IMR-90 (cell line): ENCODE measurements at regions not wholly inside any gene's neighbourhood (a gene's known extent, or its start where the extent isn't known, plus 50 kb on each side); places are given as distances from the start of the nearest gene placed in this dataset.

Experiments
- ATAC-seq: fragments of 200-7000 bp; cut with Tn5 transposase; 2 replicates; pipeline ENCODE4 v1.9.1; 2020; ENCODE audit warnings: low read depth, mild to moderate bottlenecking, moderate library complexity
- BruUV-seq: library from RNA; stranded (reverse); fragments of 400-500 nt; replicated peaks from 2 replicates; lab custom pipeline; 2021; lab: Mats Ljungman, UMichigan
- CTCF ChIA-PET: fragments of 300-600 bp; formaldehyde crosslinking; extraction: SDS; loops from one replicate; lab custom pipeline; 2021; ENCODE audit warnings: antibody characterized with exemption; lab: Yijun Ruan, JAX
- POLR2A ChIA-PET: fragments of 300-600 bp; sonication (Branson Sonifier 250); formaldehyde crosslinking; loops from one replicate; lab custom pipeline; 2022; ENCODE audit warnings: antibody characterized with exemption; ENCODE audit not compliant: unreplicated experiment; lab: Charles Lee
- DNase-seq: peaks from one replicate; pipeline ENCODE4 v3.0.0; 2013
- H2AFZ ChIP-seq: replicated peaks from 2 replicates; pipeline ENCODE3; 2013; ENCODE audit warnings: low read length, mild to moderate bottlenecking; ENCODE audit not compliant: poor library complexity
- H2AK5ac ChIP-seq: 2 replicates; pipeline ENCODE4 v1.6.1; 2013; ENCODE audit warnings: low read depth, low read length, inconsistent platforms
- H2AK9ac ChIP-seq: replicated peaks from 2 replicates; pipeline ENCODE3; 2013; ENCODE audit warnings: mild to moderate bottlenecking, low read depth, low read length, moderate library complexity; ENCODE audit not compliant: poor library complexity
- H2BK120ac ChIP-seq: 2 replicates; pipeline ENCODE4 v1.6.1; 2013; ENCODE audit warnings: low read depth, low read length, inconsistent platforms
- H2BK15ac ChIP-seq: 3 replicates; pipeline ENCODE4 v1.6.1; 2013; ENCODE audit warnings: low read depth, low read length, inconsistent platforms
- H2BK20ac ChIP-seq: 2 replicates; pipeline ENCODE4 v1.6.1; 2013; ENCODE audit warnings: low read depth, mild to moderate bottlenecking, inconsistent platforms, low read length, moderate library complexity
- H2BK5ac ChIP-seq: 2 replicates; pipeline ENCODE4 v1.6.1; 2013; ENCODE audit warnings: mild to moderate bottlenecking, low read depth, low read length, inconsistent platforms; ENCODE audit not compliant: poor library complexity, severe bottlenecking
- H3K14ac ChIP-seq: replicated peaks from 2 replicates; pipeline ENCODE4 v1.6.1; 2013; ENCODE audit warnings: low read depth, low read length, inconsistent platforms
- H3K18ac ChIP-seq: 2 replicates; pipeline ENCODE4 v1.6.1; 2013; ENCODE audit warnings: low read depth, low read length, control low read depth
- H3K23ac ChIP-seq: 2 replicates; pipeline ENCODE4 v1.6.1; 2013; ENCODE audit warnings: low read depth, low read length, inconsistent platforms
- H3K27ac ChIP-seq: 2 replicates; pipeline ENCODE4 v1.5.1; 2013; ENCODE audit warnings: mild to moderate bottlenecking, control low read depth, low read length; ENCODE audit not compliant: insufficient read depth
- H3K27me3 ChIP-seq: 2 replicates; pipeline ENCODE4 v1.6.1; 2013; ENCODE audit warnings: low read length; ENCODE audit not compliant: control insufficient read depth, insufficient read depth
- H3K36me3 ChIP-seq: 2 replicates; pipeline ENCODE4 v1.6.1; 2013; ENCODE audit warnings: low read length, mixed read lengths; ENCODE audit not compliant: control insufficient read depth, insufficient read depth
- H3K4ac ChIP-seq: 2 replicates; pipeline ENCODE4 v1.6.1; 2013; ENCODE audit warnings: low read depth, low read length, inconsistent platforms
- H3K4me1 ChIP-seq: 2 replicates; pipeline ENCODE4 v1.6.1; 2013; ENCODE audit warnings: low read length, mixed read lengths; ENCODE audit not compliant: control insufficient read depth, insufficient read depth
- H3K4me2 ChIP-seq: 2 replicates; pipeline ENCODE4 v1.6.1; 2013; ENCODE audit warnings: low read depth, mild to moderate bottlenecking, control low read depth, low read length, moderate library complexity
- H3K4me3 ChIP-seq: 2 replicates; pipeline ENCODE4 v1.5.1; 2013; ENCODE audit warnings: low read depth, mild to moderate bottlenecking, control low read depth, low read length, moderate library complexity; ENCODE audit not compliant: insufficient read depth
- H3K56ac ChIP-seq: 2 replicates; pipeline ENCODE4 v1.6.1; 2013; ENCODE audit warnings: low read length, inconsistent platforms; ENCODE audit not compliant: insufficient read depth; ENCODE audit errors: extremely low read depth
- H3K79me1 ChIP-seq, 2 experiments: 2 replicates each; pipeline ENCODE4 v1.6.1; 2013; ENCODE audit warnings: low read length in 2 of 2, inconsistent platforms in 1 of 2, low read depth in 1 of 2
- H3K9ac ChIP-seq: 2 replicates; pipeline ENCODE4 v1.6.1; 2013; ENCODE audit warnings: low read depth, low read length, control low read depth
- H3K9me1 ChIP-seq: 2 replicates; pipeline ENCODE4 v1.6.1; 2013; ENCODE audit warnings: low read length, inconsistent platforms; ENCODE audit not compliant: insufficient read depth
- H3K9me3 ChIP-seq: 2 replicates; pipeline ENCODE4 v1.6.1; 2013; ENCODE audit warnings: low read length; ENCODE audit not compliant: control insufficient read depth, insufficient read depth
- H4K20me1 ChIP-seq: 2 replicates; pipeline ENCODE4 v1.6.1; 2013; ENCODE audit warnings: low read length, inconsistent platforms; ENCODE audit not compliant: insufficient read depth
- H4K5ac ChIP-seq: 2 replicates; pipeline ENCODE4 v1.6.1; 2013; ENCODE audit warnings: mild to moderate bottlenecking, low read depth, low read length, control low read depth
- H4K8ac ChIP-seq, 2 experiments: 2 replicates each; pipeline ENCODE4 v1.6.1; 2013; ENCODE audit warnings: low read depth in 2 of 2, low read length in 2 of 2, control low read depth in 1 of 2, inconsistent platforms in 1 of 2
- H4K91ac ChIP-seq: 2 replicates; pipeline ENCODE4 v1.6.1; 2013; ENCODE audit warnings: low read depth, low read length, inconsistent platforms; ENCODE audit not compliant: insufficient read depth
- RFX5 ChIP-seq: IDR thresholded peaks from 2 replicates; pipeline ENCODE4 v1.8.0; 2012; ENCODE audit warnings: low read depth, mild to moderate bottlenecking, low read length, moderate library complexity
- WGBS, 2 experiments: methylation state at CpG; one replicate each; pipeline versions ENCODE4 v1.1.5 to v1.1.7; 2013; ENCODE audit warnings: missing lambda C conversion rate in 2 of 2; ENCODE audit not compliant: insufficient read length in 1 of 2; ENCODE audit errors: extremely low coverage in 2 of 2; 5-methylcytosine and 5-hydroxymethylcytosine counted together
- dilution Hi-C: fragments of 300-500 bp; cut with HindIII; formaldehyde crosslinking; loops from one replicate; pipeline ENCODE4 v1.14.3; 2018; ENCODE audit warnings: low sequenced_read_pairs; ENCODE audit not compliant: unreplicated experiment
- in situ Hi-C: fragments of 300-500 bp; cut with MboI; formaldehyde crosslinking; loops from 3 replicates; pipeline ENCODE4 v1.14.3; 2019; ENCODE audit warnings: low sequenced_read_pairs, inconsistent platforms, mixed read lengths
- intact Hi-C: fragments of 100-400 bp; cut with micrococcal nuclease; formaldehyde crosslinking; loops from 2 replicates; pipeline ENCODE4 v1.10.0; 2022

DNA sequence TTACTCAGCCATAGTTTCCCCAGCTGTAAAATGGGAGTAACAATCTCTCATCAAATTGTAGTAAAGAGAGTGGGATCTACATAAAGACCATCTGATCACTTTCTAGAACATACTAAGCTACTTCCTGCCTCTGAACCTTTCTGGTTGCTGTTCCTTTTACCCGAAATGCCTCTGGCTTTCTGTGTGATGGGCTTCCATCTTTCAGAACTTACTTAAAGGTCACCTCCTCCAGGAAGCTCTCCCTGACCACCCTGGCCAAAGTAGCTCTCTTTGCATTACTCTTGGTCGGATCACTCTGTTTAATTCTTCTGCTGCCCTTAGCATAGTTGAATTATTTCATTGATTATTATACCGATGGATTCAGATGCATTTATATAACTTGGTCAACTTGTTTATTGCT lies 171.0 kb downstream of the BMP7 start:
- ChIA-PET CTCF (no interaction called here), POLR2A (no interaction called here)
- Histone ChIP-seq H3K4me1 (no peaks in the 10 kb centered on the region), H3K79me1 (no peaks in the 10 kb centered on the region), H3K27ac (no peak overlapping the region), H3K9me1 (no peaks in the 10 kb centered on the region), H4K20me1 (no peaks in the 10 kb centered on the region), H2AK9ac (no peak overlapping the region), H2BK120ac (no peak overlapping the region), H3K56ac (no peak overlapping the region), H3K18ac (no peak overlapping the region), H3K14ac (no peak overlapping the region), H3K9me3 (no peaks in the 10 kb centered on the region; the same call in 1 of the 2 replicates), H3K4me3 (no peak overlapping the region), H3K4me2 (no peak overlapping the region), H3K27me3 (no peaks in the 10 kb centered on the region), H2AK5ac (no peak overlapping the region), H4K8ac (no peak overlapping the region), H2AFZ (no peak overlapping the region), H3K4ac (no peak overlapping the region), H2BK20ac (no peak overlapping the region), H3K9ac (no peak overlapping the region), H4K91ac (no peak overlapping the region), H2BK5ac (no peak overlapping the region), H3K23ac (no peak overlapping the region), H4K5ac (no peak overlapping the region), H2BK15ac (no peak overlapping the region), H3K36me3 (no peaks in the 10 kb centered on the region)
- WGBS, 2 experiments = no CpG with 5 or more reads among the region's 3 CpGs
- TF ChIP-seq RFX5 = no peak
- DNase-seq (no peak), ATAC-seq (no peak)
- intact Hi-C loops = no loop called here
- no TSS peak for BruUV-seq
- in situ Hi-C loops = no loop called here
- dilution Hi-C loops = no loop called here
